Esophagus muscularis mucosa (tissue), 2 donors: ENCODE measurements at regions not wholly inside any gene's neighbourhood (a gene's known extent, or its start where the extent isn't known, plus 50 kb on each side); places are given as distances from the start of the nearest gene placed in this dataset.

Experiments
- POLR2A ChIP-seq: fragments of 450-650 bp; IDR thresholded peaks from one replicate; pipeline ENCODE4 v1.6.1; 2017; ENCODE audit warnings: antibody characterized with exemption, moderate library complexity, mild to moderate bottlenecking, low read depth
- POLR2AphosphoS5 ChIP-seq, 2 donors: sonication (generic); formaldehyde crosslinking; IDR thresholded peaks; one replicate each; pipeline ENCODE4 v1.6.1; 2017; ENCODE audit warnings: antibody characterized with exemption in 2 of 2

- TF ChIP-seq POLR2AphosphoS5 (IDR thresholded peaks at IDR 0.05) (peak; percentile 28 to 59), POLR2A (no peak)
Observed at GRCh38 chr11:8832571-8833260, 78.3 kb upstream of the AKIP1 start.
